ENCODE measurements at regions not wholly inside any gene's neighbourhood (a gene's known extent, or its start where the extent isn't known, plus 50 kb on each side); places are given as distances from the start of the nearest gene placed in this dataset.

- DNase-seq, result no peak
These were observed 629.7 kb upstream of the FZD8 start for GRCh38 chr10:36271627-36272340.

- DNase-seq, result no peak
These were observed 627.1 kb upstream of the FZD8 start for GRCh38 chr10:36269222-36269621.

GRCh38 chr10:36266923-36267322 is 624.8 kb upstream of the FZD8 start:
- no peak for DNase-seq

- no peak for DNase-seq
These were observed 623.6 kb upstream of the FZD8 start for GRCh38 chr10:36265741-36266140.

- no peak for DNase-seq
These were observed 621.8 kb upstream of the FZD8 start for GRCh38 chr10:36263871-36264270.

- no peak for DNase-seq
These were observed 614.9 kb upstream of the FZD8 start for GRCh38 chr10:36256948-36257356.

GRCh38 chr10:36256166-36256565 is 614.1 kb upstream of the FZD8 start:
- no peak for DNase-seq

GRCh38 chr10:36254199-36254598 is 612.1 kb upstream of the FZD8 start:
- no peak for DNase-seq

GRCh38 chr10:36253731-36254130 is 611.6 kb upstream of the FZD8 start:
- no peak for DNase-seq

- DNase-seq, result no peak
These were observed 609.0 kb upstream of the FZD8 start for GRCh38 chr10:36251068-36251467.

- no peak for DNase-seq
These were observed 606.3 kb upstream of the FZD8 start for GRCh38 chr10:36248304-36248981.

- DNase-seq, result no peak
These were observed 605.4 kb upstream of the FZD8 start for GRCh38 chr10:36247478-36247877.

- no peak for DNase-seq
These were observed 594.8 kb upstream of the FZD8 start for GRCh38 chr10:36236931-36237330.

- DNase-seq, result no peak
These were observed 594.2 kb upstream of the FZD8 start for GRCh38 chr10:36236341-36236740.

GRCh38 chr10:36232935-36233334 is 590.8 kb upstream of the FZD8 start:
- DNase-seq, result no peak

- DNase-seq, result no peak
These were observed 582.4 kb upstream of the FZD8 start for GRCh38 chr10:36224431-36224985.

GRCh38 chr10:36221101-36221500 is 579.0 kb upstream of the FZD8 start:
- DNase-seq, result no peak

- no peak for DNase-seq
These were observed 578.1 kb upstream of the FZD8 start for GRCh38 chr10:36220151-36220550.

- DNase-seq, result no peak
These were observed 569.8 kb upstream of the FZD8 start for GRCh38 chr10:36211856-36212255.

- no peak for DNase-seq
These were observed 567.4 kb upstream of the FZD8 start for GRCh38 chr10:36209480-36209879.

GRCh38 chr10:36202881-36203280 is 560.8 kb upstream of the FZD8 start:
- DNase-seq, result no peak

- no peak for DNase-seq
These were observed 558.5 kb upstream of the FZD8 start for GRCh38 chr10:36200577-36200976.

GRCh38 chr10:36198322-36198721 is 556.2 kb upstream of the FZD8 start:
- no peak for DNase-seq

GRCh38 chr10:36195364-36195763 is 553.3 kb upstream of the FZD8 start:
- DNase-seq, result no peak

GRCh38 chr10:36194276-36194675 is 552.2 kb upstream of the FZD8 start:
- no peak for DNase-seq
